ENCODE measurements at regions not wholly inside any gene's neighbourhood (a gene's known extent, or its start where the extent isn't known, plus 50 kb on each side); places are given as distances from the start of the nearest gene placed in this dataset.

DNA sequence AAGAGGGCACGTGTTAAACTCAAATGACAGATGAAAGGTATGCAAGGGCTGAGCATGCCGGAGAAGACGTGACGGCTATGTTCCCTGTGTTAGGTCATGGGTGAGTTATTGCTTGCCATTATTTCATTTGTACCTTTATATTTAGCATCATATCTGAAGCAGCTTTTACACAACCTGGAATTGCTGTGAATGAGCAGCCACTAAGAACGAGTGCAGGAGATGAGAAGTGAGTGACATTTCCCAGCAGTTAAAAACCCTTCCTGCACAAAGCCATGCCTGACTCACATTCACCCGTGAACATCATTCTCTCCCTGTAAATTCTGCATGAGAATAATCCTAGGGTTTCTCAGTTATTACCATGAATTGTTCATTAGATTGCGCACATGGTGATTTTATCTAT lies 433.2 kb upstream of the ZFP42 start:
- TF ChIP-seq, protein P1, sequence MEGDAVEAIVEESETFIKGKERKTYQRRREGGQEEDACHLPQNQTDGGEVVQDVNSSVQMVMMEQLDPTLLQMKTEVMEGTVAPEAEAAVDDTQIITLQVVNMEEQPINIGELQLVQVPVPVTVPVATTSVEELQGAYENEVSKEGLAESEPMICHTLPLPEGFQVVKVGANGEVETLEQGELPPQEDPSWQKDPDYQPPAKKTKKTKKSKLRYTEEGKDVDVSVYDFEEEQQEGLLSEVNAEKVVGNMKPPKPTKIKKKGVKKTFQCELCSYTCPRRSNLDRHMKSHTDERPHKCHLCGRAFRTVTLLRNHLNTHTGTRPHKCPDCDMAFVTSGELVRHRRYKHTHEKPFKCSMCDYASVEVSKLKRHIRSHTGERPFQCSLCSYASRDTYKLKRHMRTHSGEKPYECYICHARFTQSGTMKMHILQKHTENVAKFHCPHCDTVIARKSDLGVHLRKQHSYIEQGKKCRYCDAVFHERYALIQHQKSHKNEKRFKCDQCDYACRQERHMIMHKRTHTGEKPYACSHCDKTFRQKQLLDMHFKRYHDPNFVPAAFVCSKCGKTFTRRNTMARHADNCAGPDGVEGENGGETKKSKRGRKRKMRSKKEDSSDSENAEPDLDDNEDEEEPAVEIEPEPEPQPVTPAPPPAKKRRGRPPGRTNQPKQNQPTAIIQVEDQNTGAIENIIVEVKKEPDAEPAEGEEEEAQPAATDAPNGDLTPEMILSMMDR (IDR thresholded peaks at IDR 0.05) = no peak
- TF ChIP-seq POLR2A (IDR thresholded peaks at IDR 0.05) (no peak), POLR2AphosphoS5 (IDR thresholded peaks at IDR 0.05; ENCODE audit: insufficient read depth in 1 of 2, low read depth in 1 of 2) (no peak)
